Mucosa of descending colon (tissue), 3 donors: ENCODE measurements at regions not wholly inside any gene's neighbourhood (a gene's known extent, or its start where the extent isn't known, plus 50 kb on each side); places are given as distances from the start of the nearest gene placed in this dataset.
A peak's percentile ranks its signal among the peaks of the same experiment; 100 is the strongest.

Experiments used
- ATAC-seq: fragments of 200-7000 bp; cut with Tn5 transposase; one replicate; pipeline ENCODE4 v1.9.1; 2020; ENCODE audit warnings: mild to moderate bottlenecking, moderate library complexity
- DNase-seq, 3 donors: peaks; one replicate each; pipeline ENCODE4 v3.0.0-alpha.2; 2020
- H3K36me3 ChIP-seq: fragments of 200-600 bp; one replicate; pipeline ENCODE4 v1.8.0; 2021; ENCODE audit warnings: low read depth, mild to moderate bottlenecking
- H3K4me1 ChIP-seq: fragments of 200-600 bp; one replicate; pipeline ENCODE4 v1.8.0; 2021; ENCODE audit warnings: low read depth, mild to moderate bottlenecking
- H3K4me3 ChIP-seq: fragments of 200-600 bp; one replicate; pipeline ENCODE4 v1.8.0; 2021; ENCODE audit warnings: mild to moderate bottlenecking
- H3K9me3 ChIP-seq: fragments of 200-600 bp; one replicate; pipeline ENCODE4 v1.8.0; 2021; ENCODE audit warnings: mild to moderate bottlenecking
- intact Hi-C, 2 donors: fragments of 100-400 bp; cut with DNase I in 1 of 2; cut with micrococcal nuclease in 1 of 2; formaldehyde crosslinking; loops; one replicate each; pipeline versions ENCODE4 v1.11.0 to v1.11.1; 2022; cut with DNase I, micrococcal nuclease
- TF ChIP-seq, protein P1 (sequence below): fragments of 200-600 bp; IDR thresholded peaks from one replicate; pipeline ENCODE4 v1.8.0; 2022; ENCODE audit warnings: antibody characterized with exemption, mild to moderate bottlenecking
- donor health status: DM: no; HTN: no; CAD: no; lungs with moderate emphysema.
- donor health status: DM: no; HTN: no; CAD: no.
- donor health status: DM: no; HTN: yes; CAD: no.

GRCh38 chr4:71126719-71127118, 133.3 kb downstream of the DCK start:
- TF ChIP-seq, protein P1, sequence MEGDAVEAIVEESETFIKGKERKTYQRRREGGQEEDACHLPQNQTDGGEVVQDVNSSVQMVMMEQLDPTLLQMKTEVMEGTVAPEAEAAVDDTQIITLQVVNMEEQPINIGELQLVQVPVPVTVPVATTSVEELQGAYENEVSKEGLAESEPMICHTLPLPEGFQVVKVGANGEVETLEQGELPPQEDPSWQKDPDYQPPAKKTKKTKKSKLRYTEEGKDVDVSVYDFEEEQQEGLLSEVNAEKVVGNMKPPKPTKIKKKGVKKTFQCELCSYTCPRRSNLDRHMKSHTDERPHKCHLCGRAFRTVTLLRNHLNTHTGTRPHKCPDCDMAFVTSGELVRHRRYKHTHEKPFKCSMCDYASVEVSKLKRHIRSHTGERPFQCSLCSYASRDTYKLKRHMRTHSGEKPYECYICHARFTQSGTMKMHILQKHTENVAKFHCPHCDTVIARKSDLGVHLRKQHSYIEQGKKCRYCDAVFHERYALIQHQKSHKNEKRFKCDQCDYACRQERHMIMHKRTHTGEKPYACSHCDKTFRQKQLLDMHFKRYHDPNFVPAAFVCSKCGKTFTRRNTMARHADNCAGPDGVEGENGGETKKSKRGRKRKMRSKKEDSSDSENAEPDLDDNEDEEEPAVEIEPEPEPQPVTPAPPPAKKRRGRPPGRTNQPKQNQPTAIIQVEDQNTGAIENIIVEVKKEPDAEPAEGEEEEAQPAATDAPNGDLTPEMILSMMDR = no peak
- intact Hi-C loops = no loop called here
- Histone ChIP-seq H3K36me3 (no peaks in the 10 kb centered on the region), H3K4me3 (no peak overlapping the region), H3K9me3 (no peaks in the 10 kb centered on the region), H3K4me1 (no peaks in the 10 kb centered on the region)
- peak in 1 of 3 donors; percentile 6 for DNase-seq
- peak; percentile 96 for ATAC-seq

DNA sequence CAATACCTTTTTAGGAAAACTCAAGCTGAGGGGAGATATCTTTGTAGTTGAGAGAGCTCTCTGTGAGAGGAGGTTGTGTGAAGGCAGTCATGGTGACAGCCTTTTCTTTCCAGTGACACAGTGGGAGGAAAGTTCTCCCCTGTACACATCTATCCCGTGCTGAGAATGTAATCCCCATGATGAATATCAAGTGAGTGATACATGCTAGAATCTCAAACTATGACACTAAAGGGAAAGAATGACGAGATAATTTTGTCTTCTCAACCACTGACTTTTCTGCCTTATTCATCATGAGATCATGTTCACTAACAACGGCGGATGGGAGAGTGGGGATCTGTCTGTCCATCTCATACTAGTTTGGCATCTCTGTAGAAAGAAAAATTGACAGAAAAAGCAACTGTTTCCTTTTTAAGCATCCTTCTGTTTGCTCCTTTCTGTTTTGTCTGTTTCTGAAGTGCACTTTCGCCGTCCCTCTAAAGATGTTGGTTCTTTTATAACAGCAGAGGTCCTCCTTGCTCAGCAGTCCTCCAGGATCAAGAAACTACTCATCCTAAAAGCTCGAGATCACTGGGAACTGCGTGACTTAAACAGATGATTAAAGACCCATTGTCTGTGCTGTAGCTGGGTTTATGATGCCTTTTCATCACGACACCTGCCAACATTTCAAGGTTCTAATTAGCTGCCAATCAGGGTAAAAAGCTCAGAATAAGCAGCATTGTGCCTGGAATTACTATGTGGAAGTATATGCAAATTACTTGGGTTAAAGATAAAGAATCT, 137.6 kb downstream of the DCK start:
- intact Hi-C loops = no loop called here
- DNase-seq (no peak), ATAC-seq (no peak)
- H3K9me3 ChIP-seq = no peaks in the 10 kb centered on the region
- no peaks in the 10 kb centered on the region for H3K36me3 ChIP-seq
- TF ChIP-seq, protein P1 = no peak
- no peak overlapping the region for H3K4me3 ChIP-seq
- no peaks in the 10 kb centered on the region for H3K4me1 ChIP-seq

DNA sequence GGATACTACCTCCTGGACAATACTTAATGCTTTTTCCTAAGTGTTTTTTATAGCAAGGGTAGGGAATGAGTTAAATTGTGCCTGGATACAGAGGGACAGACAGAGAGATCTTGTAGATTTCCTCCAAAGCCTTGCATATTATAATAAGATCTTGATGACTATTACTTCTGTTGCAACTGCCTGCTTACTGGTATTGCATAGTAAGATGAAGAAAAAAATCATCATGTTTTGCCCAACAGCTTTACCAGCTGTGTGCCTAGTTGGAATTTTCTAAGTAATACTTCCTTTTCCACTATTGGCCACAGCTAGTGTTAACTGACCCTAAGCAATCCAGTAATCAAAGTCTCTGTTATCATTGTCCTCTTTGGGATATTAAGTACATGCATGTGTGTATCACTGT, 139.0 kb downstream of the DCK start:
- no peak for ATAC-seq
- Histone ChIP-seq H3K4me3 (no peak overlapping the region), H3K4me1 (no peaks in the 10 kb centered on the region), H3K9me3 (no peaks in the 10 kb centered on the region), H3K36me3 (no peaks in the 10 kb centered on the region)
- intact Hi-C loops = no loop called here
- DNase-seq = no peak
- TF ChIP-seq, protein P1 = no peak

DNA sequence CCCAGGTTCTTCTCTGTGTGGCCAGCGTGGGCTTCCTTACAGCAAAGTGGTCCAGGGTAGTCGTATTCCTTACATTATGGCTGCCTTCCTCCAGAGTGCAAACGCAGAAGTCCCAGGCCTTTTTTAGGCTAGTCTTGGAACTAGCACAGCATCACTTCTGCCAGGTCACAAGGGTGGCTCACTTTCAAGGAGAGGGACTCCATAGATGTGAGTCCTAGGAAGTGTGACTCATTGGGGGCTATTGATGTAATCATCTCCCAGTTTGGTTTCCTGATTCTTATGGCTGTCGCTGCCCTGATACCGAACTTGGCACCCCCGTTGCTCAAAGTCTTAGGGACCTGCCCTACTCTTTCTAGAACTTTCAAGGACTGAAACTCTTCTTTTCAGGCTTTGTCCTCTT, 140.0 kb downstream of the DCK start:
- no peaks in the 10 kb centered on the region for H3K9me3 ChIP-seq
- TF ChIP-seq, protein P1 = no peak
- H3K36me3 ChIP-seq = no peaks in the 10 kb centered on the region
- DNase-seq (no peak), ATAC-seq (no peak)
- no peaks in the 10 kb centered on the region for H3K4me1 ChIP-seq
- H3K4me3 ChIP-seq = no peak overlapping the region
- intact Hi-C loops = no loop called here

GRCh38 chr4:71136071-71136470, 142.6 kb downstream of the DCK start:
- Histone ChIP-seq H3K36me3 (no peaks in the 10 kb centered on the region), H3K4me3 (no peak overlapping the region), H3K4me1 (no peaks in the 10 kb centered on the region), H3K9me3 (no peaks in the 10 kb centered on the region)
- TF ChIP-seq, protein P1 = no peak
- DNase-seq = no peak
- no peak for ATAC-seq
- intact Hi-C loops = no loop called here
